Liver (tissue), 3 donors: ENCODE measurements at regions not wholly inside any gene's neighbourhood (a gene's known extent, or its start where the extent isn't known, plus 50 kb on each side); places are given as distances from the start of the nearest gene placed in this dataset.

Source experiments
- EGR1 ChIP-seq, 2 donors: IDR thresholded peaks; 2 replicates each; pipeline ENCODE4 v1.6.1; 2016 to 2018; ENCODE audit warnings: antibody characterized with exemption in 2 of 2, low read depth in 2 of 2
- GABPA ChIP-seq, 2 donors: IDR thresholded peaks in 1 of 2; conservative IDR thresholded peaks in 1 of 2; 2 replicates each; pipeline ENCODE4 v1.6.1; 2016; ENCODE audit warnings: antibody characterized with exemption in 2 of 2, mild to moderate bottlenecking in 1 of 2, moderate library complexity in 1 of 2
- MAX ChIP-seq: IDR thresholded peaks from 2 replicates; pipeline ENCODE4 v1.6.1; 2016; ENCODE audit warnings: antibody characterized with exemption
- NR2F2 ChIP-seq: IDR thresholded peaks from 2 replicates; pipeline ENCODE4 v1.6.1; 2016; ENCODE audit warnings: antibody characterized with exemption
- RAD21 ChIP-seq, 2 donors: IDR thresholded peaks; 2 replicates each; pipeline ENCODE4 v1.6.1; 2016; ENCODE audit warnings: antibody characterized with exemption in 2 of 2, mild to moderate bottlenecking in 2 of 2
- RXRA ChIP-seq, 2 donors: IDR thresholded peaks; 2 replicates each; pipeline ENCODE4 v1.6.1; 2017 to 2018; ENCODE audit warnings: antibody characterized with exemption in 2 of 2, mild to moderate bottlenecking in 1 of 2
- SP1 ChIP-seq: IDR thresholded peaks from 2 replicates; pipeline ENCODE4 v1.6.1; 2018; ENCODE audit warnings: antibody characterized with exemption, mild to moderate bottlenecking
- TAF1 ChIP-seq: conservative IDR thresholded peaks from 2 replicates; pipeline ENCODE4 v1.6.1; 2016; ENCODE audit warnings: antibody characterized with exemption, mild to moderate bottlenecking
- YY1 ChIP-seq: IDR thresholded peaks from 2 replicates; pipeline ENCODE4 v1.6.1; 2016; ENCODE audit warnings: antibody characterized with exemption, mild to moderate bottlenecking
- ZBTB33 ChIP-seq: IDR thresholded peaks from 2 replicates; pipeline ENCODE4 v1.6.1; 2016; ENCODE audit warnings: antibody characterized with exemption
- TF ChIP-seq, protein P1 (sequence below): fragments of 150-350 bp; IDR thresholded peaks from 2 replicates; pipeline ENCODE4 v1.5.1; 2017; ENCODE audit warnings: improper control_type of control experiment, low read depth, low read length; ENCODE audit not compliant: missing input control
- TF ChIP-seq, protein P2 (sequence below): IDR thresholded peaks from 2 replicates; pipeline ENCODE4 v1.6.1; 2016; ENCODE audit warnings: antibody characterized with exemption, mild to moderate bottlenecking
- donor health status: healthy.
- donor health status: healthy.

DNA sequence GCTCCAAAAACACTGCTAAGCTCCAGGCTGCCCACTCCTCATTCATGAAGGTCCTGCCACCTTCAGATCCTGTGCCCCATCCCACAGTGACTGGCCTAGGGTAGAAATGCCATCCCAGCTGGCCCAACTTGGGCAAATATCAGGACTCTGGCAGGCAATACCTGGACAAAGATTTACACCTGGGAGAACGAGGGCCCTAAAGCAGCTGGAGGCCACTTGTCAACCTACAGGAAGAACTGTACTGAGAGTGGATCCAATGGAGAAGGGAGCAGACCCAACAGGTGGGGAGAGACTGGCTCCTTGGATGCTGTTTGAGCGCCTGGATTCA, 57.1 kb upstream of the GATA2 start:
- TF ChIP-seq, protein P1, sequence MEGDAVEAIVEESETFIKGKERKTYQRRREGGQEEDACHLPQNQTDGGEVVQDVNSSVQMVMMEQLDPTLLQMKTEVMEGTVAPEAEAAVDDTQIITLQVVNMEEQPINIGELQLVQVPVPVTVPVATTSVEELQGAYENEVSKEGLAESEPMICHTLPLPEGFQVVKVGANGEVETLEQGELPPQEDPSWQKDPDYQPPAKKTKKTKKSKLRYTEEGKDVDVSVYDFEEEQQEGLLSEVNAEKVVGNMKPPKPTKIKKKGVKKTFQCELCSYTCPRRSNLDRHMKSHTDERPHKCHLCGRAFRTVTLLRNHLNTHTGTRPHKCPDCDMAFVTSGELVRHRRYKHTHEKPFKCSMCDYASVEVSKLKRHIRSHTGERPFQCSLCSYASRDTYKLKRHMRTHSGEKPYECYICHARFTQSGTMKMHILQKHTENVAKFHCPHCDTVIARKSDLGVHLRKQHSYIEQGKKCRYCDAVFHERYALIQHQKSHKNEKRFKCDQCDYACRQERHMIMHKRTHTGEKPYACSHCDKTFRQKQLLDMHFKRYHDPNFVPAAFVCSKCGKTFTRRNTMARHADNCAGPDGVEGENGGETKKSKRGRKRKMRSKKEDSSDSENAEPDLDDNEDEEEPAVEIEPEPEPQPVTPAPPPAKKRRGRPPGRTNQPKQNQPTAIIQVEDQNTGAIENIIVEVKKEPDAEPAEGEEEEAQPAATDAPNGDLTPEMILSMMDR, result no peak
- no peak for TF ChIP-seq GABPA (IDR thresholded peaks at IDR 0.05 in 1 of 2, conservative IDR thresholded peaks at IDR 0.05 in 1 of 2)
- no peak for TF ChIP-seq MAX
- no peak for TF ChIP-seq YY1
- TF ChIP-seq, protein P2, sequence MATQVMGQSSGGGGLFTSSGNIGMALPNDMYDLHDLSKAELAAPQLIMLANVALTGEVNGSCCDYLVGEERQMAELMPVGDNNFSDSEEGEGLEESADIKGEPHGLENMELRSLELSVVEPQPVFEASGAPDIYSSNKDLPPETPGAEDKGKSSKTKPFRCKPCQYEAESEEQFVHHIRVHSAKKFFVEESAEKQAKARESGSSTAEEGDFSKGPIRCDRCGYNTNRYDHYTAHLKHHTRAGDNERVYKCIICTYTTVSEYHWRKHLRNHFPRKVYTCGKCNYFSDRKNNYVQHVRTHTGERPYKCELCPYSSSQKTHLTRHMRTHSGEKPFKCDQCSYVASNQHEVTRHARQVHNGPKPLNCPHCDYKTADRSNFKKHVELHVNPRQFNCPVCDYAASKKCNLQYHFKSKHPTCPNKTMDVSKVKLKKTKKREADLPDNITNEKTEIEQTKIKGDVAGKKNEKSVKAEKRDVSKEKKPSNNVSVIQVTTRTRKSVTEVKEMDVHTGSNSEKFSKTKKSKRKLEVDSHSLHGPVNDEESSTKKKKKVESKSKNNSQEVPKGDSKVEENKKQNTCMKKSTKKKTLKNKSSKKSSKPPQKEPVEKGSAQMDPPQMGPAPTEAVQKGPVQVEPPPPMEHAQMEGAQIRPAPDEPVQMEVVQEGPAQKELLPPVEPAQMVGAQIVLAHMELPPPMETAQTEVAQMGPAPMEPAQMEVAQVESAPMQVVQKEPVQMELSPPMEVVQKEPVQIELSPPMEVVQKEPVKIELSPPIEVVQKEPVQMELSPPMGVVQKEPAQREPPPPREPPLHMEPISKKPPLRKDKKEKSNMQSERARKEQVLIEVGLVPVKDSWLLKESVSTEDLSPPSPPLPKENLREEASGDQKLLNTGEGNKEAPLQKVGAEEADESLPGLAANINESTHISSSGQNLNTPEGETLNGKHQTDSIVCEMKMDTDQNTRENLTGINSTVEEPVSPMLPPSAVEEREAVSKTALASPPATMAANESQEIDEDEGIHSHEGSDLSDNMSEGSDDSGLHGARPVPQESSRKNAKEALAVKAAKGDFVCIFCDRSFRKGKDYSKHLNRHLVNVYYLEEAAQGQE, result no peak
- no peak for TF ChIP-seq RAD21 (IDR thresholded peaks at IDR 0.05)
- no peak for TF ChIP-seq TAF1
- no peak for TF ChIP-seq NR2F2
- TF ChIP-seq ZBTB33, result no peak
- TF ChIP-seq SP1, result no peak
- no peak for TF ChIP-seq EGR1 (IDR thresholded peaks at IDR 0.05; ENCODE audit: low read depth in 2 of 2)
- no peak for TF ChIP-seq RXRA (IDR thresholded peaks at IDR 0.05)
